ENCODE measurements at regions not wholly inside any gene's neighbourhood (a gene's known extent, or its start where the extent isn't known, plus 50 kb on each side); places are given as distances from the start of the nearest gene placed in this dataset.

GRCh38 chr2:106296182-106296815 lies 102.2 kb upstream of the UXS1 start:
- FAIRE-seq (no peak), DNase-seq (ENCODE audit: low read depth in 1 of 2, low spot score in 1 of 2) (no peak), ATAC-seq (no peak)
- Histone ChIP-seq H3K4me3 (no peak overlapping the region), H3K9me3 (no peaks in the 10 kb centered on the region), H3K4me2 (no peak overlapping the region), H3K4me1 (no peaks in the 10 kb centered on the region), H3K27ac (no peak overlapping the region)
- TF ChIP-seq KDM5A (IDR thresholded peaks at IDR 0.05), result no peak
- no peak for TF ChIP-seq HES2 (IDR thresholded peaks at IDR 0.05)
- ChIA-PET POLR2A (no interaction called here), CTCF (interaction anchor here (1.0 kb wide), 1 partner anchor 11 kb away, joined by 7 read pairs; no protein-coding TSS in a partner anchor)
- 41% methylated on average over 8 of the region's 8 CpGs for WGBS (ENCODE audit: missing lambda C conversion rate)

GRCh38 chr2:106294182-106294581 lies 100.1 kb upstream of the UXS1 start:
- TF ChIP-seq ZC3H11A (IDR thresholded peaks at IDR 0.05) (no peak), ESRRA (IDR thresholded peaks at IDR 0.05; ENCODE audit: borderline replicate concordance, low read length) (no peak), MAFK (IDR thresholded peaks at IDR 0.05; ENCODE audit: partially characterized antibody) (no peak), FOSB (CRISPR knock-in tag; IDR thresholded peaks at IDR 0.05) (no peak), NFE2L2 (conservative IDR thresholded peaks at IDR 0.05; ENCODE audit: low read length) (no peak), EP300 (IDR thresholded peaks at IDR 0.05) (no peak), FOXS1 (CRISPR knock-in tag; IDR thresholded peaks at IDR 0.05) (no peak), ATOH8 (CRISPR knock-in tag; IDR thresholded peaks at IDR 0.05; ENCODE audit: low read depth) (no peak), ZSCAN20 (CRISPR knock-in tag; IDR thresholded peaks at IDR 0.05) (no peak), HOXA7 (CRISPR knock-in tag; IDR thresholded peaks at IDR 0.05) (no peak), FOSL2 (IDR thresholded peaks at IDR 0.05) (no peak), FOSL2 (CRISPR knock-in tag; IDR thresholded peaks at IDR 0.05) (no peak)
- WGBS (ENCODE audit: missing lambda C conversion rate), result 80% methylated on average over 1 of the region's 1 CpG
- POLR2A ChIA-PET, result no interaction called here
- FAIRE-seq (no peak), DNase-seq (ENCODE audit: low read depth in 1 of 2, low spot score in 1 of 2) (no peak), ATAC-seq (no peak)
- no peaks in the 10 kb centered on the region for H3K4me1 ChIP-seq
- CTCF ChIA-PET, result no interaction called here
- no peak overlapping the region for H3K4me3 ChIP-seq
- no peak overlapping the region for H3K4me2 ChIP-seq
- no peaks in the 10 kb centered on the region for H3K9me3 ChIP-seq
- no peak overlapping the region for H3K27ac ChIP-seq

- H3K4me2 ChIP-seq, result no peak overlapping the region
- TF ChIP-seq ZFP36 (IDR thresholded peaks at IDR 0.05; ENCODE audit: borderline replicate concordance, partially characterized antibody) (no peak), RARB (CRISPR knock-in tag; IDR thresholded peaks at IDR 0.05) (no peak), ZC3H11A (IDR thresholded peaks at IDR 0.05) (no peak), POLR2AphosphoS2 (conservative IDR thresholded peaks at IDR 0.05; ENCODE audit: low read length) (no peak), KDM1A (IDR thresholded peaks at IDR 0.05; ENCODE audit: low read depth) (no peak), HES2 (IDR thresholded peaks at IDR 0.05) (no peak), NPAS2 (CRISPR knock-in tag; IDR thresholded peaks at IDR 0.05; ENCODE audit: borderline replicate concordance) (no peak), CHD4 (IDR thresholded peaks at IDR 0.05; ENCODE audit: borderline replicate concordance) (no peak), SMC3 (IDR thresholded peaks at IDR 0.05) (no peak), ZSCAN20 (CRISPR knock-in tag; IDR thresholded peaks at IDR 0.05) (no peak), RAD21 (conservative IDR thresholded peaks at IDR 0.05 in 1 of 2, IDR thresholded peaks at IDR 0.05 in 1 of 2) (no peak), USF2 (IDR thresholded peaks at IDR 0.05) (no peak), CEBPB (IDR thresholded peaks at IDR 0.05) (no peak), HOXB13 (CRISPR knock-in tag; IDR thresholded peaks at IDR 0.05; ENCODE audit: low read depth) (no peak), RNF2 (IDR thresholded peaks at IDR 0.05; ENCODE audit: borderline replicate concordance, low read depth) (no peak), NR3C1 (IDR thresholded peaks at IDR 0.05) (no peak), ELK1 (IDR thresholded peaks at IDR 0.05; ENCODE audit: low read depth, low read length) (no peak), HOXB5 (CRISPR knock-in tag; IDR thresholded peaks at IDR 0.05) (no peak)
- 27% methylated on average over 2 of the region's 2 CpGs for WGBS (ENCODE audit: missing lambda C conversion rate)
- DNase-seq (ENCODE audit: low read depth in 1 of 2, low spot score in 1 of 2) (no peak), FAIRE-seq (no peak), ATAC-seq (no peak)
- ChIA-PET CTCF (interaction anchor here (1.3 to 1.6 kb wide), 2 partner anchors 21 to 250 kb away, joined by 3 read pairs; no protein-coding TSS in a partner anchor), POLR2A (no interaction called here)
- no peak overlapping the region for H3K4me3 ChIP-seq
- H3K27ac ChIP-seq, result no peak overlapping the region
- no peaks in the 10 kb centered on the region for H3K9me3 ChIP-seq
- H3K4me1 ChIP-seq, result no peaks in the 10 kb centered on the region
Measured at GRCh38 chr2:106293271-106293783, 99.2 kb upstream of the UXS1 start.
